Cerebellar cortex (tissue), 1 donor: ENCODE measurements at regions not wholly inside any gene's neighbourhood (a gene's known extent, or its start where the extent isn't known, plus 50 kb on each side); places are given as distances from the start of the nearest gene placed in this dataset.
"Not testable (repeated sequence)": the region's sequence is repeated elsewhere in the genome, so short reads cannot be mapped to it uniquely, and the experiment has no call there.

ENCODE experiments used
- DNase-seq: peaks from one replicate; pipeline ENCODE4 v3.0.0-alpha.2; 2015; ENCODE audit warnings: low spot score

DNA sequence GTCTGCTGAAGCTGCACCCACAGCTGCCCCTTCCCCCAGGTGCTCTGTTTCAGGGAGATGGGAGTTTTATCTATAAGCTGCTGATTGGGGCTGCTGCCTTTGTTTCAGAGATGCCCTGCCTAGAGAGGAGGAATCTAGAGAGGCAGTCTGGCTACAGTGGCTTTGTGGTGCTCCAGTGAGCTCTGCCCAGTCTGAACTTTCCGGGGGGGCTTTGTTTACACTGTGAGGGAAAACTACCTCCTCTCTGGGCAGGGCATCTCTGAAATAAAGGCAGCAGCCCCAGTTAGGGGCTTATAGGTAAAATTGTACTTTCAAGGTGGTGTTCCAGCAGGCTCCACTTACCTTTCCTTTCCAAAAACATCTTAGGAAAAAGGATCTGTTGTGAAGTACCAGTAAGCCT lies 242.2 kb downstream of the SPRY1 start:
- DNase-seq = no peak

DNA sequence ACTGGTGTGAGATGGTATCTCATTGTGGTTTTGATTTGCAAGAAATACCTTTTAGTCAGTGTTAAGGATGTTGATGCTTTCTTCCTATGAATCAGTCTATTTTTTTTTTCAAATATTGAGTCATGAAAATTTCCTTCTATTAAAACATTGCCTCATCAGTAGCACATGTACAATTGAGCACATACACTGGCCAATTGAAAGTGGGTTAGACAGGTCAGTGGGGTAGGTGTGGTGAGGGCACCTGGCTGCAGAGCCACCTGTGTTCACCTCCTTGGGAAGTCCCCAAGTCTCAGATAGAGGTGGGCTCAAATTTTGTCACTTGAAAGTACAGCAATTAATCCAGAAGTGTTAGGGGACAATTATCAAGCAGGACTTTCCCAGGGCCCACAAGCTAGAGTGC lies 243.7 kb downstream of the SPRY1 start:
- no peak for DNase-seq

DNA sequence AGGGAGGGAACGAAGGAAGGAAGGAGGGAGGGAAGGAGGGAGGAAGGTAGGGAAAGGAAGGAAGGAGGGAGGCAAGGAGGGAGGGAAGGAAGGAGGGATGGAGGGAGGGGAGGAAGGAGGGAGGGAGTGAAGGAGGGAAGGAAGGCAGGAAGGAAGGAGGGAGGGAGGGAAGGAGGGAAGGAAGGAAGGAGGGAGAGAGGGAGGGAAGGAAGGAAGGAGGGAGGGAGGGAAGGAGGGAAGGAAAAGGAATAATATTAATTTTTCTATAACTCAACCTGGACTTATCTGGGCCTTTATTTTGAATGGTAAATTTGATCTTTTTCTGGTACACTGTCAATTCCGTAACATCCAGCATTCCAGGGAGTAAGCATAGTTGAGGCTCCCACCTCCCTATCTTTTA lies 244.2 kb downstream of the SPRY1 start:
- DNase-seq = no peak

DNA sequence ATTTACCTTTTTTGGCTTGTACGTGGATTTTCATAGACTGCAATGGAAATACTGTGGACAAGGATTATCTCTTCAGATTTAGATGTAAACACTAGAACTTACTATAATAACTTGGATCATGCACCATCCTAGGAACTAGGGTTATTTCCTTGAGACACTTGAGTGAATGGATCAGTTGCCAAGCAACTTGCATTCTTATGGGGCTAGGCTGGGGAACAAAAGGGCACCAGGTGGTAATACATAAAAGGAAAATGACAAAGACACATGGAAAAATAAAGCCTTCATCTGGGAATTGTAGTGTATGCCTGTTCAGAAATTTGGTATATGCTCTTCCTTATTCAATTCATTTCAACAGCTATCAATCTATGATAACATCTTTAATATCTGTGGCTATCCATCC lies 247.1 kb downstream of the SPRY1 start:
- DNase-seq = no peak

DNA sequence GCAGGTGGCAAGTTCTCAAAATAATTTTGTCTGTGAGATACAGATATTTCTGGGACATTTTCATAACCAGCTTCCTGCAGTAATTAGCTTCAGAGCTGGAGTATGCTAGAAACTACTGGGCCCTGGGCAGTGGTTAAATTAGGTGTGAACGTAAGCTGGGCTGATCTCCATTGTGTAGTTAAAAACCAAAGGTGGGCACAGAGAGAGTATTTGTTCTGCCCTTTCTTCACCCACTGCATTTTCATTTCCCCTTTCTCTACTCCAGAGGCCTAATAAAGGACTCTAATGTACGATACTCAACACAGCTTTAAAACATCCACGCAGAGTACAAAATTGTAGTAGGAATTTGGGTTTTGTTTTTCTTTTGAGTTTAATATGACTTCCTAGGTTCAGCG lies 252.7 kb downstream of the SPRY1 start:
- no peak for DNase-seq

DNA sequence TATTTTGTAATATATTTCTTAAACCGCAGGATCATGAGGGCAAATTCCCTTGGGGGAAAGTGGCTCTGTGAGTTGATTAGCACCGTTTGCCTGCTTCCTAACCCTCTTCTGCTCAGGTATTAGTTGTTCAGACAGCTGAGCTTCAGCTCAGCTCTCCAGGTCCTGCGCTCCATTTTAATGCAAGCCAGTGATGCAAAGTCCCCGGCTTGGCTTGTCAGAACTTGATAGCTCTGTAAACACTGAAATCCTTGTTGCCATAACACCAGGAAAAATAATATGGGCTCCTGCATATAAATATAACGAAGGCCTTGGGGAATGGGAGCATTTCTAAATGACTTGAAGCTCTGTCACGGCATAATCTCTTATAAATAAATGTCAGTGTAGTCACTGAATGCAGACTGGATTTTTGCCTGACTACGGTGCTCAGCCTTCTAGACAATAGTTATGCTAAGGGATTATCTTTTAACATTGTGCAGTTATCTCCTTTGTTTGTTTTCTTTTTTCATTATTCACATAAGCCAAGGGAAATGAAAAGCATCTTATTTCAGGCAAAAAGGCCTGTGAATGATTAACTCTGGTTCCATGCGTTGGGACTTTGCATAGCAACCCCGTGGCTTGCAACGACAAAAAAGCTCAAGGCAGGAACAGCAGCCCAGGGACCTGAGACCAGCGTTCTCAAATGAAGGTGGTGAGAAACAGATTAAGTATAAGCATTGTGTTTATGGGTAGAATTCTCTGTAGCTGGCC lies 253.2 kb downstream of the SPRY1 start:
- peak; percentile 74 for DNase-seq

DNA sequence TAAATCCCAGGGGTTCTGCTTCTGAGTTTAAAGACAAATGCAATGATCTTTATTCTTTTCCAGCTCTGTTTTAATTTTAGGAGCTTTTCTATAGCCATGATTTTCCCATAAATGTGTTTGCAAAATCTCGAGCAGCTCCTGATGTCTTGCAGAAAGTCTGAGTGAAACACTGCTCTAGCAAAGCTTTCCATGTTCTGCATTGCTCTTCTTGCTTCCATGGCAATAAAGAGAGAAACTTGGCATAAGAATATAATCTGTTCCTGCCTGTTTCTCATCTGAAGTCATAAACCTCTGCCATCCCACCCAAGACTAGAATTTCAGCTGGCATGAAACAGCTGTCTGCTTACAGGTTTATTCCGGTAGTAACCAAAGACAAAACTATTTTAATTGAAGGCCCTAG lies 254.5 kb downstream of the SPRY1 start:
- no peak for DNase-seq

DNA sequence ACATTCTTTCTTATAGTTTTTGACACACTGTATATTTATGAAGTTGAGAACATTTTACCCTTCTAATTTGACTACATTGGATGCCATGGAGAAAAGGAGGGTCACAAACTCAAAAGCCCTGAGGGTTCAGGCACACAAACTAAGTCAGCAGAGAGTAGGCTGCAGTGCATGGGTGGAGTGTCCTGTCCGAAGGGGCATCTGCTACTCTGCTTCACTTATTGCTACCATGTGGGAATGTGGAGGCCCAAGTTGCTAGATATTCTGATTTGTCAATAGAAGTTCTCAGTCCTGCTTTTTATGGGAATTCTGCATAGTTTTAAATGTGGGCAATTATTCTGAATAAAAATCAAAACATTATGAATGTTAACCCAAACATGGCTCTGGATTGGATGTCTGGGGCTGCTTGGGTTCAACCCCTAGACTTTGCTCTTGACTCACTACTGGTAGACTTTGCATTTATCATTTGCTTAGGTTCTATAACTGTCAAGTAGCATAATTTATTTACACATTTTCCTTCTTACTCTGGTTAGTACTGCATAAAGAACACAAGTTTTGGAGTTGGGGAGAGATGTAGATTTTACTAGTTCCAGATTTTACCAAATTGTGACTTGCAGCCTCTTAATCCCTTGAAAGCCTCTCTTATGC lies 255.1 kb downstream of the SPRY1 start:
- no peak for DNase-seq

DNA sequence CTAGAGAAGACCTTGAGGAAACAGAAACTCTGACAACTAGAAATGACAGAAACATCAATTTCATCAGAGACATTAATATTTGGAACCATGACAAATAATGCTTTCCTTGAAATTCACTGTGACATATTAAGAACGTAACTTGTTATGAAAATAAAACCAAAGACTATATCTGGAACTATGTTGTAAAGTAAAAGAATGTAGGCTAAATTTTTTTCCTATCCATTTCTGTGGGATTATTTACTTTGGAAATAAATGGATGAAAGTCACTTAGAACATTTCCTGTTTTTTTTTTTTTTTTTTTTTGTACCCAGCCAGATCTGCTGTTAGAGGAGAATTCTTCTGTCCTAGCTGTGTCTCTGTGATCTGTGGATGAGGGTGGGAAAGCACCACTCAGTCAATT lies 255.9 kb downstream of the SPRY1 start:
- no peak for DNase-seq

DNA sequence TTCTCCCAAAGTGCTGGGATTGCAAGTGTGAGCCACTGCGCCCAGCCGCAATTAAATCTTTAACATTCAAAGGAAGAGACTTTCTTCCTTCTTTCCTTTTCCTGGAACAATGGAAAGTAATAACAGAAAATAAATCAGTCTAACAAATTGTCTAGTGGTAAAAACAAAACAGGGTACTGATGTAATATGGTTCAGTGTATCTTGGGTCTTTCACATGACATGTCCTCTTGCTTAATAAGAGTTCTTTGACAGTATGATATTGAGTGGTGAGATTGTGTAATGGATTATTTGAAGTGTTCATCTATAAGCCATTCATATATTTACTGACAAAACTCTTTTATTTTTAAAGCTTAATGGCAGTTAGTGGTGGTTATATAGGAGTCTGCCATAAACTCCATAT lies 256.6 kb downstream of the SPRY1 start:
- no peak for DNase-seq

DNA sequence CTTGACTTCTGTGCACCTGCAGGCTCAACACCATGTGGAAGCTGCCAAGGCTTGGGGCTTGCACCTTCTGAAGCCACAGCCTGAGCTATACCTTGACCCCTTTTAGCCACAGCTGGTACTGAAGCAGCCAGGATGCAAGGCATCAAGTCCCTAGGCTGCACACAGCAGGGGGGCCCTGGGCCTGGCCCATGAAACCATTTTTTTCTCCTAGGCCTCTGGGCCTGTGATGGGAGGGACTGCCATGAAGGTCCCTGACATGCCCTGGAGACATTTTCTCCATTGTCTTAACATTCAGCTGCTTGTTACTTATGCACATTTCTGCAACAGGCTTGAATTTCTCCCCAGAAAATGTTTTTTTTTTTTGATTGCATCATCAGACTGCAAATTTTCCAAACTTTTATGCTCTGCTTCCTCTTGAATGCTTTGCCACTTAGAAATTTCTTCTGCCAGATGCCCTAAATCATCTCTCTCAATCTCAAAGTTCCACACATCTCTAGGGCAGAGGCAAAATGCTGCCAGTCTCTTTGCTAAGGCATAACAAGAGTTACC lies 260.2 kb downstream of the SPRY1 start:
- DNase-seq = not testable (repeated sequence)

DNA sequence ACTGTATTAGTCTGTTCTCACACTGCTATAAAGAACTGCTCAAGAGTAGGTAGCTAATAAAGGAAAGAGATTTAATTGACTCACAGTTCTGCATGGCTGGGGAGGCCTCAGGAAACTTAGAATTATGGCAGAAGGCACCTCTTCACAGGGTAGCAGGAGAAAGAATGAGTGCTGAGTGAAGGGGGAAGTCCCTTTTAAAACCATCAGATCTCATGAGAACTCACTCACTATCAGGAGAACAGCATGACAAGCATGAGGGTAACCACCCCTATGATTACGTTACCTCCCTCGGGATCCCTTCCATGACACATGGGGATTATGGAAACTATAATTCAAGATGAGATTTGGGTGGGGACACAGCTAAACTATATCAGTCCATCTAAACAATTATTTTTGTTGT lies 261.0 kb downstream of the SPRY1 start:
- DNase-seq = not testable (repeated sequence)

DNA sequence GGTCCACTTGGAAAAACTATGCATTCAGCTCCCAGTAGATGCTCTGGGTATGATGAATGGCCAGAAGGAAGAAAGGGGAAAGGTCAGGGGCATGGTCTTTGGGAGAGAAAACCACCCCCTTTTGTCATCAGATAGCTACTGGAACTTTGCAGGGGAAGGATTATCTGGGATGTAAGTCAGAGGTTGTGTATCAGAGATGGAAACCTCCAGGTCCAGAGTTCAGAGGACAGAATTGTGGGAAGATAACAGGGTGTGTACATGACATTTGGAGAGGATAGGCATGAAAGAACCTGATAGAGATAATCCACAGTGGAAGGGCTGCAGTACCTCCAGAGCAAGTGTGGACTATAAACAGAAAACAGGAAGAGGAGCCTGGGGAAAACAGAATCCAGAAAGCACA lies 262.7 kb downstream of the SPRY1 start:
- no peak for DNase-seq

DNA sequence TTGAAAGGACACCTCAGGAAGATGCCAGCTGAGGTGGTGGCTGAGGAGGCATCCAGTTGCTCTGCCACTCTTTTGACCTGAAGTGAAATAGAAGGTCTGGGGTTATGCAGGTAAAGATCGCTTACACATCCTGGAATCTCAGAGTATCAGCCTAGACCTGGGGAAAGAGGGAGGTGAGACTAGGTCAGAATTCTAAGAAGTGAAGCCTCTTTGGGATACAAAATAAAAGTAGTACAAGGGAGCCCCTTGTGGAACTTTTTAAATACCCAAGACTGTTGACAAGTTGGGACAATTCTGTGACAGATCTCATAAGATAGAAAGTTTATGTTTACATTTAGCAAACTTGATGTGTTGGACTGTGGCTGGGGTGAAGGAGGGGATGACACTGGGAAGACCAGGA lies 263.1 kb downstream of the SPRY1 start:
- DNase-seq = no peak

DNA sequence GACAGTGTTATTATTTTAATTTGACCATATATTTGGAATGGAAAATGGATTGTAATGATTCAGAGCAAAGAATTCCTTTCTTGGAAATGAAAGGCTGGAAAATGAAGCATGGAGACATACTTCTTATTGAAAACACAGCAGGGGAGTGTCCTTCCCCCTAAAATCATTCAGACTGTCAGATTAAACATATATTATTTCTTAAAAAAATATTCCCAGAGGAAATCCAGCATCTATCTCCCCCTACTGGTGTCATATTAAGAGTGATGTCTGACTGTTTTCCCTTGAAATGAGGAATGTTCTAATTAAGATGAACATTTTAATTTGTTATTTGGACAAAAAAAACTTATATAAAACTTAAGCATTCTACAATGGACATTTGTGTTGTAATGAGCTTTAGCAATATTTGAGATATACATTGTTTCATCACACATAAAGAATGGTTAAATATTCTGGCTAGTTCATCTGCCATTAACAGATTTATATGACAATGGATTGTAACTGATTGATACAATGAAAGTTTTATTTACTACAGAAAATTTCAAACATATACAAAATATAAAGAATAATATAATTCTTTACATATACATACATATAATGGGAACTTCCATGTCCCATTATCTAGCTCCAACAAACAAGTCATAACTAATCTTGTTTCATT lies 264.6 kb downstream of the SPRY1 start:
- no peak for DNase-seq

DNA sequence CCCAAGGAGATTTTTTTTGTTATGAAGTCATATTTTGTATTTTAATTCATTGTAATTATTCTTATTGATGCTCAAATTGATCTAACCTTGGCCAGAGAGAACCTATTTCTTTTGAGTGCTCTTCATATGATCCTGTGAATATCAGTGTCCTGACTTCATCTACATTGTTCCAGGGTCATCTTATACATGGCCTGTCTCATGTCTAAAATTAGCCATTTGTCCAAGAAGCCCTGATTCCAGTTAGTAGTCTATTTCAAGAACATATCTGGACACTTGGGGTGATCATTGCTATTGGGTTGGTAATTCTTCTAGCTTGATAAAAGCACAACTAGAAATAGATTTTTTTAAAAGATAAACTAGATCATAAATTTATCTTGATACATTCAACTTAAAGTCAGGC lies 266.2 kb downstream of the SPRY1 start:
- no peak for DNase-seq

DNA sequence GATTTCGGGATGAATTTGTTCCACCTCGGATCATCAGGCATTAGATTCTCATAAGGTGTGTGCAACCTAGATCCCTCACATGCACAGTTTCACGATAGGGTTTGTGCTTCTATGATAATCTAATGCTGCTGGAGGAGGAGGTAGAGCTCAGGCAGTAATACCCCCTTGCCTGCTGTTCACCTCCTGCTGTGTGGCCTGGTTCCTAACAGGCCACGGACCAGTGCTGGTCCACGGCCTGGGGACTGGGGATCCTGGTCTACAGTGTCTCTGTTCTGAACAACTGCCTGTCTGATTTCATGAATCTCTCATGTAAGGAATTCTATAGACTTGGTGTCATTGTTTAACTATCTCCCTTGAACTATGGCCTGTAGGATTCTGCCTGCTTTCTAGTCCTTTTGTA lies 269.9 kb downstream of the SPRY1 start:
- DNase-seq = no peak

DNA sequence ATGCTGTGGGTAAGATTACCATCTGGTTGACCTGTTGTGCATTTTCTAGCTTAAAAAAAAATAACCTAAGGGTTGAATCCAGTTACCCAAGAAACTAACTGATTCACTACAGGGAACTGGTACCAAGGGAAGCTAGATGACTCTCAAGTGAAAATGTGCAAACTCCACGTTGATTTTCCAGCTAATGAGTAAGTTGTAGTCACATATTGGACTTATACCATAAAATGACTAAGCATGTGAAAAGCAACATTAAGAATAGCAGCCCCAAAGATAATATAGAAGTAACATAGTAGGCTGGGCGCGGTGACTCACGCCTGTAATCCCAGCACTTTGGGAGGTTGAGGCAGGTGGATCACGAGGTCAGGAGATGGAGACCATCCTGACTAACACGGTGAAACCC lies 270.9 kb downstream of the SPRY1 start:
- DNase-seq = no peak

DNA sequence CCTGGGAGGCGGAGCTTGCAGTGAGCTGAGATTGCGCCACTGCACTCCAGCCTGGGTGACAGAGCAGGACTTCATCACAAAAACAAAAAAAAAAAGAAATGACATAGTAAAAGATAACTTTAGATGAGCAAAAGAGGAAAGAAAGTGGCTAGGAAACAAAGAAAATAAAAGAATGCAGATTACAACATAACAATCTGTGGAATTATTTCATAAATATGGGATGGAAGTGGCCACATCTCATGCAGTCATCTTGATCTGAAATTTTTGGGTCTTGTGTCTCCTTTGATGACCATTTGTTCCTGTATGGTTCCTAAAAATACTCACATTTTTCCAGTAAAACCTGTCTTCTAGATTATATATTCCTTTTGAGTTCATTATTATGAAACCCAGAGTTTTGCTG lies 271.4 kb downstream of the SPRY1 start:
- DNase-seq = no peak

DNA sequence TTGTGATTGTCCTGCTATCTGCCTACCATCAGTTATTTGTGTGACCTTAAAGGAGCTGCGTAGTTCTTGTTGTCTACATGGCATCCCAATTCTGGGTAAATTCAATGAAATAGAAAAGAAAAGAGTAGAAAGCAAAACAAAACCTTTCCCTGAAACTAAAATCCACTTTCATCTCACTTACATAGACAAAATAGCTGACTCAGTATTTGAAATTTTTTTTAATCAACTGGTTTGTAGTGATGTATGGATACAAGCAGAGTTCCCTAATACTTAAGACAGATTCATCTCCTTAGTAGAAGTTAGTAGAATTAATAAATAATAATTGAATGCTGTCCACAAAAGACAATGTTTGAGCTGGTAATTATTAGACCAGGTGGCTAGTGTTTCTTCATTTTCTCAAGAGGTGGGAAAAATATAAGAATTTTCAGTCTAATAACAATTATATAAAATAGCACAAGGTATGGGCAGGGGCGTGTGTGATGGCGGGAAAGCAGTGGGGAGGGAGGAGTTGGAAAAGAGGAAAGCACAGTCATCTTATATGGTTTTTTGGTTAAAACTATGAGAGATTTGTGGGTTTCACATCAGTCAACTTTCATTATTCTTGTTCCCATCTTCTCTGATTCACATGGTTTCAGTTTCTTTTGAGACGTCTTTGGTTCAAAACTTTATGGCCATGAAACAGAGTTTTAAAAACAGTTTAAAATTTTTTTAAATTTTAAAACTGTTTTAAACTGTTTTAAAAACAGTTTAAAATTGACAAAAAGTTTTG lies 275.2 kb downstream of the SPRY1 start:
- DNase-seq = no peak

DNA sequence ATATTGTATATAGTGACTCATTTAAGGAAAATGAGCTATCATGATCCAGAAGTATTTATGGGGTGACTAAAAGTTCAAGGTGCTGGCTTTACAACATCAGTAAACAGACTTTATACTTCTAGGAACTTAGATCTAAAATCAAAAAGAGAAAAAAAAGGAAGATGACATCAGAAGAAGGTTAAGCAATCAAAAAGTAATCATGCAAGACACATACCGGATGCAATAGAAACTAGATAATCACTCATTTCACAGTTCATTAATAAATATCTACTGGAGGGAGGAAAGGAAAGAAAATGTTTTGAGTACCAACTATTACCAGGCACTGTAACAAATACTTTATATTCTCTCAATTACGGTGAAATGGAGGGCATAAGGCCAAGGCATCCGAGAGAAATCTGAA lies 276.4 kb downstream of the SPRY1 start:
- DNase-seq = no peak

DNA sequence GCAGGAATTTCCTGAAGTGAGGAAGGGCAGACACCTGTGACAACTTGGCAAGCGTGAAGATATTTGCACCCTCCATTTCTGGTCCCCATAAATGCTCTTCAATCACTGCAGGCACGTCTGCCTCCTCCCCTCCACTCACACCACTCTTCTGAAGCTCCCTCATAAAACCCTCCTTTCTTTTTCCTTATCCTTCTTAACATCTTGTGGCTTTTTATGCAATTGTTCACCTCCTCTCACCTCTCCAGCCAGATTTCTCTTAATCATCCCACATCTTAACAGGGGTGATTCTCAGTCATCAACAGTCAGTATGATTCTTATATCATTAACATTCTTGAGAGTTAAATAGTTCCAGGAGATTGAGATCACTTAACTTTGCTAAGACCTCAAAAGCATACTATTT lies 277.4 kb downstream of the SPRY1 start:
- peak; percentile 62 for DNase-seq
